OCI-LY3 (cell line): ENCODE measurements at regions not wholly inside any gene's neighbourhood (a gene's known extent, or its start where the extent isn't known, plus 50 kb on each side); places are given as distances from the start of the nearest gene placed in this dataset.

ENCODE experiments used
- CTCF ChIP-seq: fragments of 200-600, 300-600 bp; sonication (generic); IDR thresholded peaks from 2 replicates; pipeline ENCODE4 v1.5.1; 2014; ENCODE audit warnings: antibody characterized with exemption, low read length, low read depth
- EZH2phosphoT487 ChIP-seq: fragments of 200-600 bp; shearing (Covaris generic); IDR thresholded peaks from 2 replicates; pipeline ENCODE4 v1.6.1; 2018; ENCODE audit warnings: antibody characterized with exemption, mixed run types, low read depth

GRCh38 chr9:2987679-2988078 is 143.8 kb upstream of the PUM3 start:
- TF ChIP-seq CTCF (no peak), EZH2phosphoT487 (no peak)
